CMK (cell line): ENCODE measurements at regions not wholly inside any gene's neighbourhood (a gene's known extent, or its start where the extent isn't known, plus 50 kb on each side); places are given as distances from the start of the nearest gene placed in this dataset.

Experiments used
- DNase-seq: peaks from one replicate; pipeline ENCODE4 v3.0.0-alpha.2; 2010; ENCODE audit warnings: low read depth

DNA sequence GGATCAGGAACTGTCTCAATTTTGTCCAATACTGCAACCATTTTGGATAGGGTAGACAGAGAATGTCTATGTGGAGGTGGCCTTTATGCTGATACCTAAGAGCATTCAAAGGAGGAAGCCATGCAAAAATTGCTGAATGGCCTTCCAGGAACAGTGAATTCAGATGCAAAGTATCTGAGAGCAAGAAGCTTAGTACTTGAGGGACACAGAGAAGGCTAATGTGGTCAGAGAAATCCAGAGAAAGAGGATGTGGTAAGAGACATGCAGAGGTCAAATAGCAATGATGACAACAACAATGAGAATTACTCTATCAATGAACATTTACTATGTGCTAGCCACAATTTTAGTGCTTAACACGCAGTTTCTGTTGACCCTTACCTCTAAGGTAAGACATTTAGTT, 785.6 kb upstream of the KLHL1 start:
- peak; percentile 15 for DNase-seq

DNA sequence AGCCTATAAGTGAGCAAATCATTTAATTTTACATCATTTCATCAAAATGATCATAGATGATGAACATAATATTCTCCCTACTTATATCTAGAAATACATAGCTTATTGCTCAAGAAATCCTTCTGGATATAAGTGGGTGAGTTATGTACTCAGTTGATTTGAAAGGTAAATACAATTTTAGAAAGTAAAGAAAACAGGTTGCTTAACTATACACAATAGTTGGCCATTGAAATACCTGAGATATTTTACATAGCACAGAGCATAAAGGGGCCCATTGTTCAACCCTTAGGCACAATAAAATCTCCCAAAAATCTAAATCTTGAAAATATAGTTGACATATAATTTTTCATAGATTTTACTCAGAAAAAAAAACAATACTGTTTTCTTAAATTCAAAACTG, 782.0 kb upstream of the KLHL1 start:
- DNase-seq: no peak

DNA sequence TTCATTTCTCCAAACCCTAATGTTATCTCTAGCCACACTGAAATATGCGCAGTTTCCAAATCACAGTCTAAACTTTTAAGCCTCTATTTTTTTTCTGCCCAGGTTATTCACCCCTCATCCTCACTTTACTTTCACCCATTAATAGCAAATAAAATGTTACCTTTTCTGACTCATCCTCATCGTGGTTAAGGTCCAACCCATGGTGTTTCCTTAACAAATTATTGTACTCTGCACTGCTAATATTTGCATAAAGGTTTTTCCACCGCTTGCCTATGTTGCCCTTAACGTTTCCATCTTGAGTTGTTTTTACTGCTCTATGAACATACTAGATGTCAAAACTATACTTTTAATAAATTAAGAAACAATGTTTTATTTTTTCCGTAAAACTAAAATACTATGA, 780.9 kb upstream of the KLHL1 start:
- no peak for DNase-seq

DNA sequence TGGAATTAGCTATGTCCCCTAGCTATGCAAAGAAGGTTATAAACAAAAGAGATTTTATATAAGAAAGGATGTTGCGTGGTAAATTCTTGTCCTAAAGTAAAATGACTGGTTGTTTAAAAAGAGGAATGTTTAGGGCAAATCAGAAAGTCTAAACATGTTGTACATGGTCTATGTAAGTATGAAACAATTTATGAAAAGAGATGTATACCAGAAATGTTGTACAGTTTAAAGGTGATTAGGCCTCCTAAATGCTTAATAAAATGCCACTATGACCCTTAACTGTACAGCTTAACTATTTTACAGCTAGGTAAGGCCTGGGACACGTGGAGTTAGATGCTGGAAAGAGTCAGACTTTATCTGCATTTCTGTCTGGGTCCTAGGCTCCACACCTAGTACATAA, 775.9 kb upstream of the KLHL1 start:
- no peak for DNase-seq

DNA sequence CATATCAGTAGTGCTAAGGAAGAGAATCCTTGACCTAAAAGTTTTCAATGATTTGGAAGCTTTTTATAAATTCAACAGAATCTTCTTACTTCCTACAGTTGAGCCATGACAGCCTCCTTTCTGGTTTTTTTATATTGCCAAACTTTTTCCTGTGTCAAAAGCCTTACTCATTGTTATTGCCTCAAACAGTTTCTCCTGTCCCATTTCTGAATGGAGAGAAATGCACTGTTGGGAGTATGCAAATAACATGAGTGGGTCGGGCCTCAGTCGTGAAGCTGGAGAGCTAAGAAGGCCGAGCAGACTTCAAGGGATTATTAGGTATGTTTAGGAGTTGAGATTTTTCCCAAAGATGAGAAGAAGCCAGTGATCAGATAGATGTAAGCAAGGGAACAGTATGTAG, 766.4 kb upstream of the KLHL1 start:
- no peak for DNase-seq

DNA sequence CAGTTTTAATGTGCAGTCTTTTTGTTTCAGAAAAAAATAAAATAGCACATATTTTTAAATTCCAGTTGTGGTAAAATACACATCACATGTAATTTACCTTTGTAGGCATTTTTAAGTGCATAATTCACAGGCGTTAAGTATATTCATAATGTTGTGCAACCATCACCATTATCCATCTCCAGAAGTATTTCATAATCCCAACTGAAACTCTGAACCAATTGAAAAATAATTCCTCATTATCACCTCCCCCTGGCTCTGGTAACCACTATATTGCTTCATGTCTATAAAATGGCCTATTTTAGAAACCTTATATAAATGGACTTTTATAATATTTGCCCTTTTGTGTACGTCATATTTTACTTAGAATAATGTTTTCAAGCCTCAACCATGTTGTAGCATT, 756.5 kb upstream of the KLHL1 start:
- no peak for DNase-seq

DNA sequence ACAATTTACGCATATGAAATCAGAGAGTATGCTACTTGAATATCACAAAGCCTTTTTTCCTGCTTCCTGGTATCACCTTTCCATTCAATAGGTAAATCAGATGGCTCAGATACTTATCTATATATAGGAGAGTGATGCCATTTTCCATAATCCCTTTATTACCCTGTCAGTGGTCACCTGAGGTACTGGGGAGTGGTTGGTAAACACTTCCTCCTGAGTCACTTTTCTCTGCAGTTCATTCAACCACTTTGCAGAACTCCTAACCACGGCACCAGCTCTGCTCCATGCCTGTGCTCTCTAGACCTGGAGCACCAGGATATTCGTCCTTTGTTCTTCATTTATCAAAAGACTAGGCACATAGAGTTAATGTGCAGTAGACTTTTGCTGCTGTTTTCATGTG, 748.5 kb upstream of the KLHL1 start:
- DNase-seq: no peak

DNA sequence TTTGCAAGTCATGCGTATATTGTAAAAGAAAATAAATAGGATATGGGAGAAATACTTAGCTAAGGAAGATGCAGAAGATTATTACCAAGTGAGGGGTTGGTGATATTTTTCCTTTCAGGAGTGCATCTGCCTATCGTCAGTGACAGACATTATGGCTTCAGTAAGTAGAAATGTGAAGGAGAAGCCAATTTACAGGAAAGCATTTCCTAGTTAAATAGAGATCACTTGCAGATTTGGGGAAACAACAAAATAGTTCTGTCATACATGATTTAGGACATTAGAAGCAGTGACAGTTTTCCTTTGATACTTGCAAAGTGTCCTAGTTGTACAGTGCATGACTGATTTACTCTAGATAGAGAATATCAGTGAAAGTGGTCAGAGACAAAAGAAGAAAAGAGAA, 747.8 kb upstream of the KLHL1 start:
- DNase-seq: no peak

DNA sequence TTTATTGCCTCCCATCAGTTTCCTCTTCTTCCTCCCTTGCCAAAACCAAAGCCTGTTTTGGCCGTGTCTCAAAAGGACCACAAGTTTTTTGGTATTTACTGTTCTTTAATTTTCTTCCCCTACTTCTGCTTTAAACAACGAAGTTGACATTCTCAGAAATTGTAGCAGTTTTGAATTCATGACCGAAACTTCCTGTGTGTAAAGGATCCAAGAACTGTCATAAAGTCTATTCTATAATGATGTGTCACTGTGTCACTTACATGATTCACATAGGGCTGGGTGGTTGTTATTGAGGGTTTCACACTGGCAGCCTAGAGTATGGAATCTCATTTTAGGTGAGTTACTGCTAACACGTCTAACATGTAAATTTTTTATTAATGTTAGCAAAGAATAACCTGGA, 741.0 kb upstream of the KLHL1 start:
- no peak for DNase-seq

DNA sequence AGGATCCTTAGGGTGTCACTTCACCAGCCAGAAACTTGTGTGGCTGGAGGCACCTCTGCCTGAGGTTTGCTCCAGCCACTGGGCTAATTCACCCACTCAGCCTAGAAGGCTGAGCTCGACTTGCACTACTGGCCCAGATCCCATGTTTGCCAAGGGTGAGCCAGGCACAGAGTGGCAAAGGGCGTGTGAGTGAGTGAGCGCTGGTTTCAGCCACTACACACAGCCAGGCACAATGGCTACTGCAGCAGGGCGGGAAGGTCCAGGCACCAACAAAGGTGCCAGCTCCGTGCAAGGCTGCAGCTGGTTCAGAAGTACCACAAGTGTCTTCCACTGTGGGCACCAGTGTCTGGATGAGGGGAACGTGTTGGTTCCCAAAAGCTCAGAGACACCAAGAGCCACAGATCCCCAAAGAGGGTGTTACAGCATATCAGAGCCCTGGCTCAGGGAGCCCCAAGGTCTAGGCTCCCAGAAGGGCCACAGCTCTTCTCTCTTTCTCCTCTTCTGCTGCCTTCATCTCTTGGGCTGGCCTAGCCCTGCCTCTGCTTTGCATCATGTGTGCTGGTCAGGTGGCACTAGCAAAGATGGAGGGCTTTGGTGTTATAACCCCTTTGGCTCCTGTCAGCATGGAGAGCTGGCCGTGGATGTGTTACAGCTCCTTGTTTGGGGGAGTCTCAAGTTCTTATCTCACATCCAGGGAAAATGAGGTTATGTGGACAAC, 736.3 kb upstream of the KLHL1 start:
- no peak for DNase-seq

DNA sequence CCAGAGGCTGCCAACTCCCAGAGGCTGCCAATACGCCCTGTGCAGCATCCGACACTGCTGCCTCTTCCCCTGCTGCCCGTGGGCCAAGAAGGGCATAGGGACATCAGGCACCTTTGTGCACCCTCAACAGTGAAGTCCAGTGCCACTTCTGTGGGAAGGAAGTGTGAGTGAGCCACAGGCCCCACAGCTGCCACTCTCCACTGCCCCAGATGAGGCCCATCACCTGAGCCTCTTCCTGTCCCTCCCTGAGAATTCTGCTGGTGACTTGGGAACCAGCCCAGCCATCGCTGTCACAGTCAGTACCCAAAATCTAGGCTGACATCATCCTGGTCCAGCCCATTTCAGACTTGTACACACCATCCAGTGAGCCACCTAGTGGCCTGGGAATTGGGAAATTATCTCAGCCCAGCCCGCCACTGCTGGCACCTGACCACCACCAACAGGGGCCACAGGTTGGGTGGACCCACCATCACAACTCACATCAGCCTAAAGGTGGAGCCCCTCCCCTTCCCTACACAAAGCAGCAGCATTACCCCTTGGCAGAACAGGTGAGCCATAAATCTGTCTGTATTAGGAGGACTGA, 733.9 kb upstream of the KLHL1 start:
- DNase-seq: no peak

DNA sequence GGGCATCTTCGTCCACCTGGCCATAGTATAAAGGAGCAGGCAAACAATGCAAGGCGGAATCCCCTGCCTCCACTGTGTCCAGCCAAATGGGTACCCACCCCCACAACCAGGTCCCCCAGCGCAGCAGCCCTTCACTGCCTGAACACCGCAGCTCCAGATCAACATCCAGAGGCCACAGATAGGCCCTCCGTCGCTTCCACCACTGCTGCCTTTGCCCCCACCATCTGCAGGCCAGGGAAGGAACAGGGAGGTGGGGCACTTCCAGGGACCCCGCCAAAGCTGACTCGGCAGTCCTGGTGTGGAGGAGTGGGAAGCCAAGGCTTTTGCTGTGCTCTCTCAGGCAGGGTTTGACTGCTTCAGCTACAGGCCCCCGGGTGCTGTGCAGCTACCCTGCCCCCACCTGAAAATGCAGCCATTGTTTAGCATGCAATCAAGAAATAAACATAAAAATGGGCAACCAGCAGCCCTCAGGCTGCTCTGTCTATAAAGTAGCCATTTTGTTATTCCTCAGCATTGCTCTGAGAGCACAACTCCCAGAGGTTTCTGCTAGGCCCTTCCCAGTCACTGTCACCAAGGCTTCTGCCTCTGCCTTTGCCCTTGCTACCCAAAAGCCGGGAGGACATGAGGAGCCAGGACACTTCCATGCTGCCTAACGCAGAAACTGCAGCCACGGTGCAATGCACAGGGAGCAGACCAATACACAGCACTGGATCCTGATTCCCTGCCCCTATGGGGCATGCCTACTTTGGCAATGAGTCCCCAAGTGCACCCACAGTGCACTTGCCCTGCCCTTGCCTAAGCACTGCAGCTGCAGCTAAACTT, 733.2 kb upstream of the KLHL1 start:
- DNase-seq: no peak

DNA sequence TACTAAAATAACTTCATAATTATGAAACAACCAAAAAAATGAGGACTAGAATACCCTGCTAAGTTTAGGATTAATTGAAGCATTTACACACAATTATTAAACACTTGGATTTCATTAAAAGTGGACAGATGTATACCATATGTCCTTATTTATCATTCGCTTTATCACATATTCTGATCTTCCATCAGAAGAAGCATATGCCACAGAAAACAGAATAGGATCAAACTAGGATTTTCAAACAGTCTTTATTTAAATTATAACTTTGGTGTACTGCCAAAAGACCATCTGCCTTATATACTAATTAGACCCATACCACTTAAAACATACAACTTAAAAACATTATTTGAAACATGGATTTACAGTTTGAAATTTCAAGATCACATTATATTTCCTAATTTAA, 727.1 kb upstream of the KLHL1 start:
- no peak for DNase-seq

DNA sequence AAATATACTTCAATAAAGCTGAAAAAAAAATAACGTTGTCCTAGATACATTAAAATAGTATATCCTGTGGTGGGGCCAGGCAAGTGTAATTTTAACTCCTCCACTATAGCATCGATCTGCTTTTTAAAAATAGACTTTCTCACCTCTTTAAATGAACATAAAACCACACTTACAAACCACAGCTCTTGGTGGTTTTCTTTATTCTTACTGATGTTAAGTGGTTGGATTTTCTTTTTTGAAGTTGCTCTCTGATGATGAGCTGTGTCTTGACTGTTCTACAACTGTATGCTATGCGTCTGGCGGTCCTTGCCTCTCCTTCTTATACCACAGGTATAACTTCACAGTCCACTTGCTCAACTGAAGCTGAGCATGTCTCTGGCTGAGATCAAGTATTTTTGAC, 721.5 kb upstream of the KLHL1 start:
- DNase-seq: no peak

DNA sequence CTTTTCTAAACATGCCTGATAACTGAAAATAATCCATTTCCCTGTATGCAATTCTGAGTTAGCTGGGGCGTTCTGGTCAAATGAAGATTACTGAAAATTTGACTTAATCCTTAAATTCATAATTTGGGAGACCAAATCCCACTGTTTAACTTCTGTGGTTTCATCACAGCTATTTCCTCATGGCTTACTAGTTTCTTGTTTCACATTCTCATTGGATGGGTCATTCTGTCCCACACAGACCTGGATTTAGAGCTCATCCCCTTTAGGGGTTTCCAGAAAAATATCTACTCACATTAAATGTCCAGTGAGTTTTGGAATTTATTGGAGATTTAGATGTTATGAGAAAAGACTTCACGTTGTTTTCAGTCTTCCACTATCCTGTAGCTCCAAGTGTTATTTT, 709.3 kb upstream of the KLHL1 start:
- DNase-seq: no peak

DNA sequence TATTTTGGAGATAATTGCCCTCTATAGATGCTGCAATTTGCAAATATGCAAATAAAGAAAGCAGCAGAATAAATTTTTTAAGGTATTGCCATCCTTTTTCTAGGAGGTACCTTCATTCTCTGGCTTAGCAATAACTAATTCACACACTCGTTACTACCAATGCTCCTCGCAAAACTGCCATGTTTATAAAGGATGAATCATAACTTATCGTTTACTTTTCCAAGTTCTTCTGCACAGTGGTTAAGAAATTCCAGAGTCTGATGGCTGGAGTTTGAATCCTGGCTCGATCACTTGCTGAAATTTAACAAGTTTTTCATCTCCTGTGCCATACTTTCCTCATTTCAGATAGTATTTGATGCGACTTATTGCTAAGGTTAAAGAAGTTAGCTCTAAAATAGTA, 708.6 kb upstream of the KLHL1 start:
- DNase-seq: no peak

DNA sequence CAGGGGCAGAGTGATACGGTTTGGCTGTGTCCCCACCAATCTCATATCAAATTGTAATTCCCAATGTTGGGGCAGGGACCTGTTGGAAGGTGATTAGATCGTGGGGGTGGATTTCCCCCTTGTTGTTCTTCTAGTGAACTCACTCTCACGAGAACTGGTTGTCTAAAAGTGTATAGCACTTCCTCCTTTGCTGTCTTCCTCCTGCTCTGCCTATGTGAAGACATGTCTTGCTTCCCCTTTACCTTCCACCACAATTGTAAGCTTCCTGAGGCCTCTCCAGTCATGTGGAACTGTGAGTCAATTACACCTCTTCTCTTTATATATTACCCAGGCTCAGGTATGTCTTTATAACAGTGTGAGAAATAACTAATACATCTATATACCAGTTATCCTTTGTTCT, 706.4 kb upstream of the KLHL1 start:
- no peak for DNase-seq

DNA sequence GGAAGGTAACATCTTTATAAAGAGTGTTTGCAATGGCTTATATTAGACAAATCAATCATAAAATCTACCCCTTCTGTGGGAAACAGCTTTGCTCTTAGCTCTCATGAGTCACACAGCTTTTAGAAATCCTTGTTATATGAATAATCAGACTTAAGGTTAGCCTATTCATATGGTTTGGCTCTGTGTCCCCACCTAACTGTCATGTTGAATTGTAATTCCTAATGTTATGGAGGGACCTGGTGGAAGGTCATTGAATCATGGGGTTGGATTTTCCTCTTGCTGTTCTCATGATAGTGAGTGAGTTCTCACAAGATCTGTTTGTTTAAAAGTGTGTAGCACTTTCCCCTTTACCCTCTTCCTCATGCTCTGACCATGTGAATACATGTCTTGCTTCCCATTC, 704.2 kb upstream of the KLHL1 start:
- no peak for DNase-seq

DNA sequence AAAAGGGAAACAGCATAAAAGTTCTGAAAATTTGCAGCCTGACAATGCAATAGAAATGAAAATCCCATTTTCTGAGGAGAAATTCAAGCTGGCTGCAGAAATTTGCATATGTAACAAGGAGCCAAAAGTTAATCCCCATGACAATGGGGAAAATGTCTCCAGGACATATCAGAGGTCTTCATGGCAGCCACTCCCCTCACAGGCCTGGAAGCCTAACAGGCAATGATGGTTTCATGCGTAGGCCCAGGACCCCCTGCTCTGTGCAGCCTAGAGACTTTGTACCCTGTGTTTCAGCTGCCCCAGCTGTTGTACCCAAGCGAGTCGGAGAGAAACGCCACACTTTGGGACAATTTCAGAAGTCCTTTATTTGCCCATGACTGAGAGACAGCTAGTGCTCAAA, 701.3 kb upstream of the KLHL1 start:
- no peak for DNase-seq

DNA sequence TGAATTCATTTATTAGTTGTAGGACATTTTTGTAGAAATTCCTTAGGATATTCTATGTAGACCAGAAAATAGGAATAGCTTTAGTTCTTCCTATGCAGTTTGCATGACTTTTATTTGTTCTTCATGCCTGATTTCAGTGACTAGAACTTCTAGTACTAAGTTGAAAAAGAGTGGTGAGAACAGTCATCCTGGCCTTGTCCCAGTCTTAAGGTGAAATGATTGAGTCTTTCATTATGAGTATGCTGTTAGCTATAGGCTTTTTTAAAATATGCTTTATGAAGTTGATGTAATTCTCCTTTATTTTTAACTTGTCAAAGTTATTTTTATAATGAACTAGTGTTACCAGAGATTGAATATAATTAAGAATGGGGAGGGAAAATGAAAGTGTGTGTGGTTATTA, 690.1 kb upstream of the KLHL1 start:
- no peak for DNase-seq

DNA sequence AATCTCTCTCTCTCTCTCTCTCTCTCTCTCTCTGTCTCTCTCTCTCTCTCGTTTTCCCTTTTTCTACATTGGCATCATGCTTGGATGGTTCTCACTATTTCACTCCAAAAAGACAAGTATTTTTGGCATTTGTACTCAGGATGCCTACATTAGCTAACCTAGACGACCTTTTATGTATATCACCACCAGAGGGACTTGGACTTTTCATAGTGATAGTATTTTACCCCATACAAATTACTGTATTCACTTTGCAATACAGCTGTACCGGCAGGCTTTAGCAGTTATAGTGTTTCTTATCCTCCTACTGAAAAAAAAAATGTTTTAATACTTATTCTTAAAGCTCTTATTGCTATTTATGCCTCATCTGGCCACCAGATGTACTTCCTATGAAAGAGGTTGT, 687.2 kb upstream of the KLHL1 start:
- no peak for DNase-seq

DNA sequence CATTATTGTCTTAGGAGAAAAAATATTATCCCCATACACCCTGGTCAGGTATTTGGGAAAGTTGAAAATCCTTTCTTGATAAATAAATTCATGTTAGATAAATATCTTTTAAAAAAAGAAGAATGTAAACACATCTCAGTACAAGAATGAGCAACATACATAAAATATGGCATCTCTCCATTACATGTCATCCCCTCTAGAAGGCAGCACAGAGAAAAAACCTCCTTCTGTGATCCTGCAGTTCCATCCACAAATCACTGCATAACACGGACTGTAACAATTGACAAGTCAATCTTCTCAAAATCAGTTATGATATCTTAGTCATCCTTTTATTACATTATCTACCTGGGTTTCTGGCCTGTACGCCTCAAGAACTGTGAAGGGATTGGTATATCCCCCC, 683.9 kb upstream of the KLHL1 start:
- DNase-seq: no peak

DNA sequence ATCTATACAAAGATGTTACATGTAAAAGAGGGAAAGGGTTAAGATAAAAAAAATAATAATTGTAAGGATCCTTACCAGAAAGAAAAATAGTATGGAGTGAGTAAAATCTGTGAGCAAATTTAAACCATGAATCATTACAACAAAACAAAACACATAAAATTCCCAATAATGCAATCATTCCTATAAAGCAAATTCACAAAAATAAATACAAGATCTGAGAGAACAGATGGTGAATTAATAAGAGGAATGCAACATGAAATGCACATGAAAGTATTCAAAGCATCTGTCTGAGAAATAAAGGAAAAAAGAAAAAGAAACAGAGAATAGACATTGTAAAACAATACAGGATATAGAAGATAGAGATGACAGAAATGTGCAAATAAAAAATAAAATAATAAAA, 681.5 kb upstream of the KLHL1 start:
- no peak for DNase-seq

DNA sequence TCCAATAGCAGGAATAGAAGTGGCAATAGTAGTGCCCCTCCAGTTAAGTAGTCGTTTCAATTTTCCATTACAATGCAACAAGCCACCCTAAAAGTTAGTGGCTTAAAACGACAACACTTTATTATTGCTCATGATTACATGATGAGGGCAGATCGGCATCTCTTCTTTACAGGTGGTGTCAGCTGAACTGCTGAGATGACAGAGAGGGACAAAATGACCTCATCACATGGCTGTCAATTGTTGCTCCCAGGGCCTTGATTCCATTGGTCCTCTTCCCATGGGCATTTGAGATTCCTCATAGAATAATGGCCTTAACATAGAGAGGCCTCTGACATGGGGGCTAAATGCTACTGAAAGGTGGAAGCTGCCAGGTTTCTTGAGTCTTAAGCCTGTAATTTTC, 679.8 kb upstream of the KLHL1 start:
- DNase-seq: no peak
